Hepatocyte (in vitro differentiated cells): ENCODE measurements at regions not wholly inside any gene's neighbourhood (a gene's known extent, or its start where the extent isn't known, plus 50 kb on each side); places are given as distances from the start of the nearest gene placed in this dataset.
"Not testable (repeated sequence)": the region's sequence is repeated elsewhere in the genome, so short reads cannot be mapped to it uniquely, and the experiment has no call there.

Experiments used
- DNase-seq: peaks from one replicate; pipeline ENCODE4 v3.0.0-alpha.2; 2016; ENCODE audit warnings: low spot score
- H2AFZ ChIP-seq: fragments of 200-600 bp; sonication (generic); 2 replicates; pipeline ENCODE4 v1.6.0; 2016; ENCODE audit warnings: antibody characterized with exemption, mild to moderate bottlenecking
- H3K27ac ChIP-seq: fragments of 200-600 bp; sonication (generic); 2 replicates; pipeline ENCODE4 v1.5.1; 2016; ENCODE audit warnings: mild to moderate bottlenecking
- H3K27me3 ChIP-seq: fragments of 200-600 bp; sonication (generic); 2 replicates; pipeline ENCODE4 v1.6.1; 2016
- H3K36me3 ChIP-seq: fragments of 200-600 bp; sonication (generic); replicated peaks from 2 replicates; pipeline ENCODE4 v1.5.1; 2016; ENCODE audit warnings: low read depth; ENCODE audit not compliant: insufficient read depth
- H3K4me1 ChIP-seq: fragments of 200-600 bp; sonication (generic); 2 replicates; pipeline ENCODE4 v1.5.1; 2016; ENCODE audit warnings: mild to moderate bottlenecking, moderate library complexity; ENCODE audit not compliant: insufficient read depth
- H3K4me2 ChIP-seq: fragments of 200-600 bp; sonication (generic); 2 replicates; pipeline ENCODE4 v1.6.0; 2016
- H3K4me3 ChIP-seq: fragments of 200-600 bp; sonication (generic); 2 replicates; pipeline ENCODE4 v1.5.1; 2016; ENCODE audit warnings: mild to moderate bottlenecking
- H3K79me2 ChIP-seq: fragments of 200-600 bp; sonication (generic); 2 replicates; pipeline ENCODE4 v1.6.0; 2017; ENCODE audit warnings: mild to moderate bottlenecking
- H3K9me2 ChIP-seq: fragments of 200-600 bp; sonication (generic); replicated peaks from 2 replicates; pipeline ENCODE4 v1.6.0; 2017; ENCODE audit warnings: mild to moderate bottlenecking; ENCODE audit not compliant: insufficient read depth
- H3K9me3 ChIP-seq: fragments of 200-600 bp; sonication (generic); 2 replicates; pipeline ENCODE4 v1.5.1; 2016; ENCODE audit warnings: low read depth, mild to moderate bottlenecking
- H4K20me1 ChIP-seq: fragments of 200-600 bp; sonication (generic); 2 replicates; pipeline ENCODE4 v1.6.0; 2016; ENCODE audit warnings: mild to moderate bottlenecking; ENCODE audit not compliant: insufficient read depth, poor library complexity, severe bottlenecking
- CTCF ChIP-seq: fragments of 200-600 bp; sonication (generic); IDR thresholded peaks from 2 replicates; pipeline ENCODE4 v1.5.1; 2016; ENCODE audit warnings: antibody characterized with exemption, mild to moderate bottlenecking; ENCODE audit not compliant: poor library complexity
- EZH2 ChIP-seq: fragments of 200-600 bp; sonication (generic); IDR thresholded peaks from 2 replicates; pipeline ENCODE4 v1.6.1; 2016; ENCODE audit warnings: antibody characterized with exemption, mild to moderate bottlenecking, borderline replicate concordance
- EZH2phosphoT487 ChIP-seq: fragments of 200-600 bp; sonication (generic); IDR thresholded peaks from one replicate; pipeline ENCODE4 v1.6.1; 2018; ENCODE audit warnings: antibody characterized with exemption, mild to moderate bottlenecking, low read depth, moderate library complexity; ENCODE audit not compliant: unreplicated experiment, severe bottlenecking
- WGBS: methylation state at CpG from one replicate; pipeline ENCODE4 v1.1.6; 2016; ENCODE audit warnings: low lambda C conversion rate; ENCODE audit errors: missing lambda C conversion rate; 5-methylcytosine and 5-hydroxymethylcytosine counted together

DNA sequence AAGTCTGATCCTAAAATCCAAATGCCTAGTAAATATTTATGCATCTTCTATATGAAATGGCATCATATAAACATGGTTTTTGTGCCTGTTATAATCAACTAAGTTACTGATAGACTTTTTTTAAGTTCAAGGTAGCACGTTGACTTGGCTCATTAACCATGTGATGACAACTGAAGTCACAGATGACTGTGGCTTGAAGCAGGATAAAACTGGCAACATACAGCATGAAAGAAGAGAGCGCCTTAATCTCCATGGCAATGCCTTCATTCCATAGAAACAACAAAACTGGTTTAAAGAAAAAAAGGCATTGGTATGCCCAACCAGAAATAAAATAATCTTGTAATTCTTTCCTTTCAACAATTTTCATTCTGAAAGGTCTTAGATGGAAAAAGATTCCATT, 188.9 kb upstream of the CDK1 start:
- Histone ChIP-seq H3K4me1 (no peaks in the 10 kb centered on the region), H2AFZ (no peak overlapping the region), H3K79me2 (no peaks in the 10 kb centered on the region), H3K4me3 (no peak overlapping the region), H4K20me1 (no peaks in the 10 kb centered on the region), H3K9me2 (no peaks in the 10 kb centered on the region), H3K27ac (no peak overlapping the region), H3K9me3 (no peaks in the 10 kb centered on the region), H3K36me3 (no peaks in the 10 kb centered on the region), H3K4me2 (no peak overlapping the region), H3K27me3 (no peaks in the 10 kb centered on the region)
- DNase-seq, result no peak
- WGBS, result 88% methylated on average over 2 of the region's 2 CpGs
- no peak for TF ChIP-seq EZH2phosphoT487
- TF ChIP-seq EZH2, result no peak
- TF ChIP-seq CTCF, result no peak

- not testable (repeated sequence) for H3K9me2 ChIP-seq, DNase-seq, H3K4me2 ChIP-seq, H3K4me3 ChIP-seq, H3K27ac ChIP-seq, H4K20me1 ChIP-seq, H2AFZ ChIP-seq, H3K79me2 ChIP-seq, H3K27me3 ChIP-seq, H3K9me3 ChIP-seq, H3K4me1 ChIP-seq, H3K36me3 ChIP-seq
- 100% methylated on average over 2 of the region's 2 CpGs for WGBS
Measured at GRCh38 chr10:60581782-60582181, 192.1 kb upstream of the ANK3 start.

DNA sequence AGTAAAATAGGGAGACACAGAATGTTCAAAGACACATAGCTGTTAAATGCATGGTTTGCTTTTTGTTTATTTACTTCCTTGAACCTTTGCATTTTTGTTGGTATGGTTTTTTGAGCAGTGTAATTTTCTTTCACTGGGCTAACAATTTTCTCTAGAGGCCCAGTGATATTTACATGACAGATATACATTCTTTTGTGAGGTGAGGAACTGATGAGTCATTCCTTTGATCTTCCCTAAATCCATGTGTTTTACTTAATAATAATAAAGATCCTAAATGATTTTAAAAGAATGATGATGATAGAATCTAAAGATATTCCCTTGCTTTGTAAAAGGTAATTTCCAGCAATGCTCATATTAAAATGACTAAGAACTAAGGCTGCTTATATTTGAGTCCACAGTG, 188.5 kb upstream of the ANK3 start:
- Histone ChIP-seq H3K4me3 (no peak overlapping the region), H3K4me2 (no peak overlapping the region), H4K20me1 (no peaks in the 10 kb centered on the region), H3K79me2 (no peaks in the 10 kb centered on the region), H3K27me3 (no peaks in the 10 kb centered on the region), H3K9me2 (no peaks in the 10 kb centered on the region), H3K27ac (no peak overlapping the region), H2AFZ (no peak overlapping the region), H3K36me3 (no peaks in the 10 kb centered on the region), H3K9me3 (no peaks in the 10 kb centered on the region), H3K4me1 (peaks cover 3% of the 10 kb centered on the region)
- no peak for DNase-seq
- TF ChIP-seq EZH2phosphoT487 (no peak), CTCF (no peak), EZH2 (no peak)

GRCh38 chr10:60576130-60577069, 186.7 kb upstream of the ANK3 start:
- H3K27ac ChIP-seq, result no peak overlapping the region
- DNase-seq, result no peak
- no peak overlapping the region for H3K4me3 ChIP-seq
- H2AFZ ChIP-seq, result no peak overlapping the region
- TF ChIP-seq CTCF (no peak), EZH2phosphoT487 (no peak), EZH2 (no peak)
- no peaks in the 10 kb centered on the region for H4K20me1 ChIP-seq
- H3K79me2 ChIP-seq, result no peaks in the 10 kb centered on the region
- peaks cover 5% of the 10 kb centered on the region for H3K4me1 ChIP-seq
- H3K27me3 ChIP-seq, result no peaks in the 10 kb centered on the region
- no peaks in the 10 kb centered on the region for H3K9me2 ChIP-seq
- WGBS, result 91% methylated on average over 6 of the region's 6 CpGs
- no peaks in the 10 kb centered on the region for H3K36me3 ChIP-seq
- H3K4me2 ChIP-seq, result no peak overlapping the region
- H3K9me3 ChIP-seq, result no peaks in the 10 kb centered on the region
